ENCODE measurements at regions not wholly inside any gene's neighbourhood (a gene's known extent, or its start where the extent isn't known, plus 50 kb on each side); places are given as distances from the start of the nearest gene placed in this dataset.

- Histone ChIP-seq H3K9me3 (ENCODE audit: control insufficient read depth in 1 of 2, insufficient read depth in 1 of 2, low read depth in 1 of 2, low read length in 2 of 2) (peaks cover 17 to 32% of the 10 kb centered on the region in 2 experiments; a peak in 2 of 4 replicates), H4K20me1 (ENCODE audit: insufficient read depth) (no peaks in the 10 kb centered on the region), H3K36me3 (ENCODE audit: control insufficient read depth in 1 of 2, insufficient read depth in 2 of 2, low read length in 2 of 2) (no peaks in the 10 kb centered on the region), H3K9ac (ENCODE audit: low read length) (no peak overlapping the region), H3K27ac (ENCODE audit: low read depth, low read length) (no peak overlapping the region), H3K4me1 (ENCODE audit: control insufficient read depth in 1 of 2, insufficient read depth in 2 of 2, low read length in 2 of 2) (no peaks in the 10 kb centered on the region), H2AFZ (ENCODE audit: low read depth, low read length, poor library complexity, severe bottlenecking) (no peak overlapping the region), H3K9me2 (ENCODE audit: insufficient read depth) (no peaks in the 10 kb centered on the region), H3K4me3 (replicated peaks in 1 of 2; ENCODE audit: low read depth in 1 of 2, low read length in 2 of 2) (no peak overlapping the region), H3K27me3 (ENCODE audit: insufficient read depth, low read length) (no peaks in the 10 kb centered on the region), H3K79me2 (ENCODE audit: insufficient read depth, low read length) (no peaks in the 10 kb centered on the region), H3K4me2 (ENCODE audit: low read length) (no peak overlapping the region)
- DNase-seq (ENCODE audit: low read depth, low spot score) (no peak), ATAC-seq (no peak)
- intact Hi-C loops (cut with micrococcal nuclease), result no loop called here
- TF ChIP-seq FOSL1 (IDR thresholded peaks at IDR 0.05; ENCODE audit: low read depth) (no peak), REST (IDR thresholded peaks at IDR 0.05; ENCODE audit: low read depth) (no peak), TCF7L2 (IDR thresholded peaks at IDR 0.05; ENCODE audit: borderline replicate concordance, extremely low read depth, insufficient read depth, insufficient read length) (no peak), ZFX (IDR thresholded peaks at IDR 0.05) (no peak), ZNF274 (IDR thresholded peaks at IDR 0.05; ENCODE audit: low read depth, low read length) (no peak), POLR2A (IDR thresholded peaks at IDR 0.05; ENCODE audit: borderline replicate concordance, extremely low read depth, insufficient read depth, insufficient read length) (no peak)
- no TSS peak for BruUV-seq (replicated peaks)
- ChIA-PET RAD21 (ENCODE audit: low non-redundant PET in 1 of 2, low total read pairs in 2 of 2, uncharacterized antibody in 2 of 2, unreplicated experiment in 2 of 2) (no interaction called here), POLR2A (no interaction called here), CTCF (no interaction called here)
Observed at GRCh38 chr15:24760066-24760465, 84.5 kb downstream of the NPAP1 start.

- intact Hi-C loops (cut with micrococcal nuclease), result no loop called here
- CTCF ChIA-PET, result no interaction called here
- no TSS peak for BruUV-seq (replicated peaks)
- DNase-seq (ENCODE audit: low read depth, low spot score) (no peak), ATAC-seq (no peak)
- Histone ChIP-seq H4K20me1 (ENCODE audit: insufficient read depth) (no peaks in the 10 kb centered on the region), H3K4me1 (ENCODE audit: control insufficient read depth in 1 of 2, insufficient read depth in 2 of 2, low read length in 2 of 2) (no peaks in the 10 kb centered on the region), H3K27me3 (ENCODE audit: insufficient read depth, low read length) (no peaks in the 10 kb centered on the region), H3K36me3 (ENCODE audit: control insufficient read depth in 1 of 2, insufficient read depth in 2 of 2, low read length in 2 of 2) (no peaks in the 10 kb centered on the region), H3K4me2 (ENCODE audit: low read length) (no peak overlapping the region), H2AFZ (ENCODE audit: low read depth, low read length, poor library complexity, severe bottlenecking) (no peak overlapping the region), H3K4me3 (replicated peaks in 1 of 2; ENCODE audit: low read depth in 1 of 2, low read length in 2 of 2) (no peak overlapping the region), H3K79me2 (ENCODE audit: insufficient read depth, low read length) (no peaks in the 10 kb centered on the region), H3K9me2 (ENCODE audit: insufficient read depth) (no peaks in the 10 kb centered on the region), H3K27ac (ENCODE audit: low read depth, low read length) (no peak overlapping the region), H3K9me3 (ENCODE audit: control insufficient read depth in 1 of 2, insufficient read depth in 1 of 2, low read depth in 1 of 2, low read length in 2 of 2) (peaks cover 17 to 45% of the 10 kb centered on the region in 2 experiments; a peak in 2 of 4 replicates), H3K9ac (ENCODE audit: low read length) (no peak overlapping the region)
- POLR2A ChIA-PET, result no interaction called here
- RAD21 ChIA-PET (ENCODE audit: low non-redundant PET in 1 of 2, low total read pairs in 2 of 2, uncharacterized antibody in 2 of 2, unreplicated experiment in 2 of 2), result no interaction called here
- TF ChIP-seq, protein P1, sequence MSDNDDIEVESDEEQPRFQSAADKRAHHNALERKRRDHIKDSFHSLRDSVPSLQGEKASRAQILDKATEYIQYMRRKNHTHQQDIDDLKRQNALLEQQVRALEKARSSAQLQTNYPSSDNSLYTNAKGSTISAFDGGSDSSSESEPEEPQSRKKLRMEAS (IDR thresholded peaks at IDR 0.05), result no peak
- TF ChIP-seq, protein P2, sequence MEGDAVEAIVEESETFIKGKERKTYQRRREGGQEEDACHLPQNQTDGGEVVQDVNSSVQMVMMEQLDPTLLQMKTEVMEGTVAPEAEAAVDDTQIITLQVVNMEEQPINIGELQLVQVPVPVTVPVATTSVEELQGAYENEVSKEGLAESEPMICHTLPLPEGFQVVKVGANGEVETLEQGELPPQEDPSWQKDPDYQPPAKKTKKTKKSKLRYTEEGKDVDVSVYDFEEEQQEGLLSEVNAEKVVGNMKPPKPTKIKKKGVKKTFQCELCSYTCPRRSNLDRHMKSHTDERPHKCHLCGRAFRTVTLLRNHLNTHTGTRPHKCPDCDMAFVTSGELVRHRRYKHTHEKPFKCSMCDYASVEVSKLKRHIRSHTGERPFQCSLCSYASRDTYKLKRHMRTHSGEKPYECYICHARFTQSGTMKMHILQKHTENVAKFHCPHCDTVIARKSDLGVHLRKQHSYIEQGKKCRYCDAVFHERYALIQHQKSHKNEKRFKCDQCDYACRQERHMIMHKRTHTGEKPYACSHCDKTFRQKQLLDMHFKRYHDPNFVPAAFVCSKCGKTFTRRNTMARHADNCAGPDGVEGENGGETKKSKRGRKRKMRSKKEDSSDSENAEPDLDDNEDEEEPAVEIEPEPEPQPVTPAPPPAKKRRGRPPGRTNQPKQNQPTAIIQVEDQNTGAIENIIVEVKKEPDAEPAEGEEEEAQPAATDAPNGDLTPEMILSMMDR (IDR thresholded peaks at IDR 0.05 in 2 of 3, conservative IDR thresholded peaks at IDR 0.05 in 1 of 3; ENCODE audit: borderline replicate concordance in 1 of 3, insufficient read depth in 1 of 3, low read depth in 2 of 3, low read length in 2 of 3), result peak in 2 of 3 experiments; percentile 26 to 41; a peak in 2 of 6 replicates
Observed at GRCh38 chr15:24761704-24762302, 86.2 kb downstream of the NPAP1 start.
